ENCODE measurements at regions not wholly inside any gene's neighbourhood (a gene's known extent, or its start where the extent isn't known, plus 50 kb on each side); places are given as distances from the start of the nearest gene placed in this dataset.

DNA sequence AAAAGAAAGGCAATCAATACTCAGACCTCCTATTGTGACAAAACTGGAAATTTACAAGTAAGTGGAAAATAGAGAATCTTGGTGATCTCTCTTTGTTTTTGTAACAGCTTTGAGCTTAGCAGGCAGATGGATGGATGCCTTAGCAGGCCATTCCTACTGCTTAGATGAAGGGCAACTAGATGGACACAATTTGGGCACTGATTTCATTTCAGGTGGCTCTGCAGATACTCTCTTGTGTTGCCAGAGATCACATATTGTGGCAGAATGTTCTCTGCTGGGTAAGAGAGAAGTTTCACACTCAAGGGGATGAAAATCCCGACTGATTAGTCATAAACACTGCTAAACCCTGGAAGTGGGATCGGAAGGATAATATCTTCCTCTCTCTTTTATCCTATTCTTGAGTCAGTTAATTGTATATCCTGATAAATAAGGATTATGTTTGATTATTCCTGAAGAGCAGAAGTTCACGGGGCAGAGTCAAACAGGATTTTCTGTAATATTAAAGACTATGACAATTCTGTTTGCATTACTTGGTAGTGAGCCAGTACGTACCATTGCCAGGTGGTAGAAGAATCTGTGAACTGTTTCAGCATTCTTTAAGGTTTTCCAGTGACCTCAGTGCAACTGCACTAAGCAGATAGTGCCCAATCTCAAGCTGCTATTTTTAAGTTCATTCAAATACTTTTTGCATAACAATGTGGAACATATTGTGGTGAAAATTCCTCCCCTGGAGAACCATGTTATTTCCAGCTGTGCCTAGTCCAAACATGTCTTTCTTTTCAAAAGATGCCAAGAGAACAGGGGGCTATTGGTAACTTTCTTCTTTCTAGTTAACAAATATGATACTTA is 974.3 kb downstream of the FSTL5 start:
- no peak overlapping the region for H3K4me3 ChIP-seq (replicated peaks in 1 of 3; ENCODE audit: insufficient read depth in 1 of 3, low read depth in 1 of 3, low read length in 3 of 3)
- no peak overlapping the region for H3K9ac ChIP-seq (replicated peaks; ENCODE audit: extremely low read depth, insufficient read depth, low read length)
- H3K9me1 ChIP-seq (replicated peaks; ENCODE audit: control insufficient read depth, extremely low read depth, insufficient read depth, low read length), result no peaks in the 10 kb centered on the region
- H3K27ac ChIP-seq (ENCODE audit: insufficient read depth, low read depth, low read length), result no peak overlapping the region
- H3K36me3 ChIP-seq (ENCODE audit: control insufficient read depth in 2 of 2, extremely low read depth in 1 of 2, insufficient read depth in 2 of 2, low read length in 2 of 2), result no peaks in the 10 kb centered on the region
- H4K20me1 ChIP-seq (replicated peaks; ENCODE audit: control insufficient read depth, extremely low read depth, insufficient read depth, low read length), result no peaks in the 10 kb centered on the region
- no peaks in the 10 kb centered on the region for H3K9me3 ChIP-seq (replicated peaks; ENCODE audit: control insufficient read depth, insufficient read depth, low read length)
- dilution Hi-C loops (cut with MboI; ENCODE audit: extremely low pct_ligation_motif_present, low sequenced_read_pairs), result no loop called here
- no TSS peak for BruUV-seq (replicated peaks)
- H3K27me3 ChIP-seq (ENCODE audit: control insufficient read depth in 2 of 2, insufficient read depth in 2 of 2, low read length in 2 of 2), result no peaks in the 10 kb centered on the region
- CTCF ChIA-PET, result interaction anchor here (0.6 to 1.3 kb wide), 2 partner anchors 11 to 1120 kb away, joined by 3 read pairs; no protein-coding TSS in a partner anchor
- H3K4me2 ChIP-seq (ENCODE audit: insufficient read depth, low read length), result no peak overlapping the region
- no peaks in the 10 kb centered on the region for H3K79me2 ChIP-seq (ENCODE audit: control insufficient read depth, insufficient read depth, low read length)
- POLR2A ChIA-PET, result no interaction called here
- no peak overlapping the region for H2AFZ ChIP-seq (ENCODE audit: low read depth, low read length)
- DNase-seq (ENCODE audit: low read depth, low spot score) (no peak), FAIRE-seq (no peak)
- intact Hi-C loops (cut with micrococcal nuclease), result no loop called here
- TF ChIP-seq MYC (IDR thresholded peaks at IDR 0.05; ENCODE audit: low read depth, low read length), result no peak
- TF ChIP-seq CTCF (IDR thresholded peaks at IDR 0.05; ENCODE audit: extremely low read depth in 1 of 2, insufficient read depth in 1 of 2, low read depth in 1 of 2, low read length in 2 of 2), result no peak
- TF ChIP-seq FOS (IDR thresholded peaks at IDR 0.05; ENCODE audit: borderline replicate concordance, insufficient read depth, low read length), result no peak
- TF ChIP-seq POLR2A (IDR thresholded peaks at IDR 0.05; ENCODE audit: low read depth, low read length), result no peak
- no peak for TF ChIP-seq POLR2AphosphoS5 (IDR thresholded peaks at IDR 0.05; ENCODE audit: insufficient read depth, low read depth, low read length)
- H3K4me1 ChIP-seq (ENCODE audit: control insufficient read depth, extremely low read depth, insufficient read depth, low read length), result no peaks in the 10 kb centered on the region

GRCh38 chr4:161188578-161188977 is 975.2 kb downstream of the FSTL5 start:
- intact Hi-C loops (cut with micrococcal nuclease) (no loop called here), dilution Hi-C loops (cut with MboI; ENCODE audit: extremely low pct_ligation_motif_present, low sequenced_read_pairs) (no loop called here)
- no peaks in the 10 kb centered on the region for H3K27me3 ChIP-seq (ENCODE audit: control insufficient read depth in 2 of 2, insufficient read depth in 2 of 2, low read length in 2 of 2)
- DNase-seq (ENCODE audit: low read depth, low spot score), result no peak
- FAIRE-seq, result no peak
- no peak overlapping the region for H2AFZ ChIP-seq (ENCODE audit: low read depth, low read length)
- H3K9ac ChIP-seq (replicated peaks; ENCODE audit: extremely low read depth, insufficient read depth, low read length), result no peak overlapping the region
- no peaks in the 10 kb centered on the region for H3K9me3 ChIP-seq (replicated peaks; ENCODE audit: control insufficient read depth, insufficient read depth, low read length)
- H3K4me3 ChIP-seq (replicated peaks in 1 of 3; ENCODE audit: insufficient read depth in 1 of 3, low read depth in 1 of 3, low read length in 3 of 3), result no peak overlapping the region
- H4K20me1 ChIP-seq (replicated peaks; ENCODE audit: control insufficient read depth, extremely low read depth, insufficient read depth, low read length), result no peaks in the 10 kb centered on the region
- no peaks in the 10 kb centered on the region for H3K4me1 ChIP-seq (ENCODE audit: control insufficient read depth, extremely low read depth, insufficient read depth, low read length)
- no TSS peak for BruUV-seq (replicated peaks)
- no peak overlapping the region for H3K27ac ChIP-seq (ENCODE audit: insufficient read depth, low read depth, low read length)
- H3K79me2 ChIP-seq (ENCODE audit: control insufficient read depth, insufficient read depth, low read length), result no peaks in the 10 kb centered on the region
- CTCF ChIA-PET, result interaction anchor here (1.3 kb wide), 1 partner anchor 10 kb away, joined by 3 read pairs; no protein-coding TSS in a partner anchor
- POLR2A ChIA-PET, result no interaction called here
- no peaks in the 10 kb centered on the region for H3K9me1 ChIP-seq (replicated peaks; ENCODE audit: control insufficient read depth, extremely low read depth, insufficient read depth, low read length)
- TF ChIP-seq GATA2 (IDR thresholded peaks at IDR 0.05; ENCODE audit: insufficient read depth, insufficient read length, low read depth, low read length) (no peak), POLR2A (IDR thresholded peaks at IDR 0.05; ENCODE audit: low read depth, low read length) (no peak), MYC (IDR thresholded peaks at IDR 0.05; ENCODE audit: low read depth, low read length) (no peak), EZH2 (IDR thresholded peaks at IDR 0.05; ENCODE audit: borderline replicate concordance, low read depth, low read length, severe bottlenecking) (no peak), JUN (IDR thresholded peaks at IDR 0.05; ENCODE audit: borderline replicate concordance, insufficient read depth, insufficient read length, low read depth) (no peak), CTCF (IDR thresholded peaks at IDR 0.05; ENCODE audit: extremely low read depth in 1 of 2, insufficient read depth in 1 of 2, low read depth in 1 of 2, low read length in 2 of 2) (no peak), POLR2AphosphoS5 (IDR thresholded peaks at IDR 0.05; ENCODE audit: insufficient read depth, low read depth, low read length) (no peak), FOS (IDR thresholded peaks at IDR 0.05; ENCODE audit: borderline replicate concordance, insufficient read depth, low read length) (no peak)
- TF ChIP-seq, protein P1, sequence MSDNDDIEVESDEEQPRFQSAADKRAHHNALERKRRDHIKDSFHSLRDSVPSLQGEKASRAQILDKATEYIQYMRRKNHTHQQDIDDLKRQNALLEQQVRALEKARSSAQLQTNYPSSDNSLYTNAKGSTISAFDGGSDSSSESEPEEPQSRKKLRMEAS (IDR thresholded peaks at IDR 0.05; ENCODE audit: insufficient read depth, insufficient read length), result no peak
- H3K36me3 ChIP-seq (ENCODE audit: control insufficient read depth in 2 of 2, extremely low read depth in 1 of 2, insufficient read depth in 2 of 2, low read length in 2 of 2), result no peaks in the 10 kb centered on the region
- no peak overlapping the region for H3K4me2 ChIP-seq (ENCODE audit: insufficient read depth, low read length)

All from endothelial cell of umbilical vein (primary cell).